Amniotic stem cell (primary cell): ENCODE measurements at regions not wholly inside any gene's neighbourhood (a gene's known extent, or its start where the extent isn't known, plus 50 kb on each side); places are given as distances from the start of the nearest gene placed in this dataset.

Experiments used
- DNase-seq: peaks from one replicate; lab custom pipeline; 2025; lab: John Stamatoyannopoulos, UW

GRCh38 chr10:58970160-58970915, 206.1 kb upstream of the PHYHIPL start:
- DNase-seq = no peak

- no peak for DNase-seq
Measured at GRCh38 chr10:58971211-58971610, 205.2 kb upstream of the PHYHIPL start.

GRCh38 chr10:58971796-58972491, 204.5 kb upstream of the PHYHIPL start:
- DNase-seq = no peak

GRCh38 chr10:58972576-58973234, 203.7 kb upstream of the PHYHIPL start:
- no peak for DNase-seq

GRCh38 chr10:58973235-58973595, 203.2 kb upstream of the PHYHIPL start:
- DNase-seq = no peak

- DNase-seq = no peak
Measured at GRCh38 chr10:58976254-58976653, 200.2 kb upstream of the PHYHIPL start.

- no peak for DNase-seq
Measured at GRCh38 chr10:58979711-58980110, 196.7 kb upstream of the PHYHIPL start.

- DNase-seq = no peak
Measured at GRCh38 chr10:58980826-58981415, 195.5 kb upstream of the PHYHIPL start.

- no peak for DNase-seq
Measured at GRCh38 chr10:58981846-58982245, 194.6 kb upstream of the PHYHIPL start.

GRCh38 chr10:58982470-58983239, 193.8 kb upstream of the PHYHIPL start:
- DNase-seq = no peak

- no peak for DNase-seq
Measured at GRCh38 chr10:58985216-58985615, 191.2 kb upstream of the PHYHIPL start.

- DNase-seq = no peak
Measured at GRCh38 chr10:58989486-58990039, 186.9 kb upstream of the PHYHIPL start.

GRCh38 chr10:58990693-58991092, 185.8 kb upstream of the PHYHIPL start:
- no peak for DNase-seq

GRCh38 chr10:58991856-58992255, 184.6 kb upstream of the PHYHIPL start:
- DNase-seq = no peak

- DNase-seq = no peak
Measured at GRCh38 chr10:58992830-58993460, 183.5 kb upstream of the PHYHIPL start.

GRCh38 chr10:58993480-58994221, 182.8 kb upstream of the PHYHIPL start:
- no peak for DNase-seq

- DNase-seq = no peak
Measured at GRCh38 chr10:58994226-58995057, 182.0 kb upstream of the PHYHIPL start.

GRCh38 chr10:58995058-58995596, 181.3 kb upstream of the PHYHIPL start:
- DNase-seq = no peak

GRCh38 chr10:58996063-58996462, 180.4 kb upstream of the PHYHIPL start:
- DNase-seq = no peak
